Stimulated activated naive CD8-positive, alpha-beta T cell treated with anti-CD3 and anti-CD28 coated beads, Interleukin-15, Interleukin-2, amounts not matched to agents 100 ng/mL and 50 ng/mL, for 24 hours (primary cell): ENCODE measurements at regions not wholly inside any gene's neighbourhood (a gene's known extent, or its start where the extent isn't known, plus 50 kb on each side); places are given as distances from the start of the nearest gene placed in this dataset.

ENCODE experiments used
- H3K27ac Mint-ChIP-seq: one replicate; pipeline ENCODE4 v1.8.0; 2021; ENCODE audit warnings: mild to moderate bottlenecking, mixed read lengths
- H3K27me3 Mint-ChIP-seq: one replicate; pipeline ENCODE4 v1.8.0; 2021; ENCODE audit warnings: mixed read lengths
- H3K36me3 Mint-ChIP-seq: one replicate; pipeline ENCODE4 v1.8.0; 2021; ENCODE audit warnings: low read depth, mixed read lengths
- H3K4me1 Mint-ChIP-seq: one replicate; pipeline ENCODE4 v1.8.0; 2021; ENCODE audit warnings: low read depth, mixed read lengths
- H3K4me3 Mint-ChIP-seq: one replicate; pipeline ENCODE4 v1.8.0; 2021; ENCODE audit warnings: mild to moderate bottlenecking, mixed read lengths
- H3K9me3 Mint-ChIP-seq: one replicate; pipeline ENCODE4 v1.8.0; 2021; ENCODE audit warnings: mixed read lengths

DNA sequence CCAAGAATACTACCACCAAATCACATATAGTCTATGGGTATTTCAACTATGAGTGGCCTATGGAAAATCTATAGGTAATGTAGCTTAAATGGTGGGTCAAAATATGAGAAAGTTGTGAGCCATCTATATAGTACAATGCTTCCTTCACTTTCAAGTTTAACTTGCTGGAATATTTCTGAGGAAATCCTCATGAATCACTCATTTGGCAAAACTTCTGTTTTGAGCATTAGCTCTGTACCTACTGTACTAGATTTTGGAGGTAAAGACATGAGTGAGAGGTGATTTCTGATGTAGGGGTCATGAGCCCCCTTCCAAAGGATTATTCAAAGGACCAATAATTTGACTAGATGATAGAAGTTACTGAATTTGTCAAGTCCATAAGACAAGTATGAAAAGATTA, 80.6 kb upstream of the DAB2 start:
- Mint-ChIP-seq H3K27me3 (peaks cover 15% of the 10 kb centered on the region), H3K27ac (no peak overlapping the region), H3K4me3 (no peak overlapping the region), H3K9me3 (no peaks in the 10 kb centered on the region), H3K36me3 (no peaks in the 10 kb centered on the region), H3K4me1 (no peaks in the 10 kb centered on the region)

DNA sequence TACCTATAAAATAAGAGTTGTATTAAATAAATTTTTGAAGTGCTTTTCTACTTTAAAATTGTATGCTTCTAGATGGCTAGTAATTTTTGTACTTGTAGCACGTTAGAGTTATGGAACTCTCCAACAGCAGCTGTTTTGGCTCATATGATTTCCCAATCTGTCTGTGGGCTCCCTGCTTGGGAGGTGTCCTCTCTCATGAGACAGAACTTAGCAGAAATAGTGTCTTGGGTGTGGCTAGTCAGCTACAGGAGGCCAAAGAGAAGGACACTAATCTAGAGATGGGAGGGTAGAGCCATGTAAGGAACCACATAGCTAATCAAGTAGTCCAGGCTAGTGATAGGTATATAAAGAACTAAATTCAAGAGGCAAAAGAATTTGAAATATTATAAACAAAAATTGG, 78.4 kb upstream of the DAB2 start:
- Mint-ChIP-seq H3K4me1 (no peaks in the 10 kb centered on the region), H3K27me3 (peaks cover 16% of the 10 kb centered on the region), H3K4me3 (no peak overlapping the region), H3K27ac (no peak overlapping the region), H3K9me3 (no peaks in the 10 kb centered on the region), H3K36me3 (no peaks in the 10 kb centered on the region)

- Mint-ChIP-seq H3K4me3 (no peak overlapping the region), H3K36me3 (no peaks in the 10 kb centered on the region), H3K27me3 (peaks cover 16% of the 10 kb centered on the region), H3K27ac (no peak overlapping the region), H3K4me1 (no peaks in the 10 kb centered on the region), H3K9me3 (no peaks in the 10 kb centered on the region)
These were observed 77.9 kb upstream of the DAB2 start for GRCh38 chr5:39502704-39503103.

- Mint-ChIP-seq H3K27me3 (peaks cover 12% of the 10 kb centered on the region), H3K4me3 (no peak overlapping the region), H3K27ac (no peak overlapping the region), H3K9me3 (no peaks in the 10 kb centered on the region), H3K4me1 (no peaks in the 10 kb centered on the region), H3K36me3 (no peaks in the 10 kb centered on the region)
These were observed 76.6 kb upstream of the DAB2 start for GRCh38 chr5:39501397-39501796.

DNA sequence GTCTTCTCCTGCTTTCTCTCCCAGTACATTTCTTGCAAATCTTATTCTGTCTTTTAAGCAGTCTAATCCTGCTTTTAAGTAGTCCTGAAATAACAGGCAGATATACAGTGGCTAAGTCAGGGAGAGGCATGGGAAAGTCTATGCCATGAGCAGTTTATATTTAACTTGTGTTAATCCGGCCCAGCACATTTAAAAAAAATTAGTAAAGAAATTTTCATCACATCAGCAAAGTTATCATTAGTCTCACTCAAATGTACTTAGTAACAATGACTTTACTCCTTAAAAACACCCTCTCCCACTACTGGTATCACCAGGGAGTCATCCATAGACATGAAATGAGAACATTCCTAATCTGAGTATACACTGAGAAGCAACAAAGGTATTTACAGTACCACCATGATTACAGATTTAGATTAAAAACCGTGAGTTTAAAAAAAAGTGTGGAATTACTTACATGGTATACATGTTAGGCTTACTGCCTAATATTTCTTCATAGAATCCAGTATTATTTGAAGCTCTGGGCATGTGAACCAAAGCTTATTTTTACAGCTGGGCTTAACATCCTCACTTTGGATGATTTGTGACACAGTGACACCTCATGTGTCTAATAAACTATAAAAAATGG, 75.9 kb upstream of the DAB2 start:
- peaks cover 12% of the 10 kb centered on the region for H3K27me3 Mint-ChIP-seq
- no peaks in the 10 kb centered on the region for H3K4me1 Mint-ChIP-seq
- no peak overlapping the region for H3K4me3 Mint-ChIP-seq
- H3K9me3 Mint-ChIP-seq: no peaks in the 10 kb centered on the region
- H3K36me3 Mint-ChIP-seq: no peaks in the 10 kb centered on the region
- H3K27ac Mint-ChIP-seq: no peak overlapping the region

- no peaks in the 10 kb centered on the region for H3K4me1 Mint-ChIP-seq
- H3K4me3 Mint-ChIP-seq: no peak overlapping the region
- H3K27ac Mint-ChIP-seq: no peak overlapping the region
- no peaks in the 10 kb centered on the region for H3K9me3 Mint-ChIP-seq
- no peaks in the 10 kb centered on the region for H3K36me3 Mint-ChIP-seq
- peaks cover 6% of the 10 kb centered on the region for H3K27me3 Mint-ChIP-seq
These were observed 73.6 kb upstream of the DAB2 start for GRCh38 chr5:39498278-39498952.

DNA sequence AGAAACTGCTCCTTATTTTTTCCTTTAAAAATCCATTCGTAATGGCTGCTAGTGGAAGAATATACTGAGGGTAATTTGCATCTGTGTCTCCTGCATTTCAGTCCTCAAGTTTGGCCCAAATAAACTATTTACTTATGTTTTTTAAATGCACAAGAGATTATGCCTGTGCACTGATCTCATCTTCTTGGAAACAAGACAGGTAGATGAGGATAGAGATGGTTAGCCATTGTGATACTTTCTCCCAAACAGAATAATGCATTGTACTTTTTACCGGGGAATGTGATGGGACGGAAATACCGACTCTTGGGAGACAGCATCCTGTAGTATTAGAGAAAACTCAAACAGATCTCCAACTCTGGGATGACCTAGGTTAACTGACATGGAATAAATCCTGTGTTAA, 72.5 kb upstream of the DAB2 start:
- H3K9me3 Mint-ChIP-seq: no peaks in the 10 kb centered on the region
- H3K27ac Mint-ChIP-seq: no peak overlapping the region
- no peaks in the 10 kb centered on the region for H3K4me1 Mint-ChIP-seq
- H3K4me3 Mint-ChIP-seq: no peak overlapping the region
- no peaks in the 10 kb centered on the region for H3K36me3 Mint-ChIP-seq
- peaks cover 6% of the 10 kb centered on the region for H3K27me3 Mint-ChIP-seq

DNA sequence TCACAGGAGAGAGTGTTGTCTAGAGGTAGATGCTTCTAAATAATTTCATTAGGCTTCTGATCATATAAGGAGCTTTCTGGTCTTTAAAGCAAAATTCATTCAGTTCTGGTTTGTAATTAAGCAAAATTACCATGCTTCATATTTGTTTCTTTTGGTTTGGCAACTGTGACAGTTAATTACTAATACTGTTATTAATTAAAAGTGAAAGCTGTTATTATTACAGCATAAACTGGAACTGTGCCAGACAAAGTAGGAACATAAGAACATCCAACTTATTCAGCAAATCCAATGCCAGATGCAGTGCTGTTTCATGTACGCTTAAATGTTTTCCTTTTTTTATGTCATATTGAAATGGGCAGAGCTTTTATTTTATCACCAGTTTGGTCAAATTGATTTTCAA, 70.4 kb upstream of the DAB2 start:
- Mint-ChIP-seq H3K4me1 (no peaks in the 10 kb centered on the region), H3K36me3 (no peaks in the 10 kb centered on the region), H3K27ac (no peak overlapping the region), H3K4me3 (no peak overlapping the region), H3K9me3 (peaks cover 12% of the 10 kb centered on the region), H3K27me3 (peaks cover 9% of the 10 kb centered on the region)

GRCh38 chr5:39494534-39494933, 69.8 kb upstream of the DAB2 start:
- no peak overlapping the region for H3K27ac Mint-ChIP-seq
- no peak overlapping the region for H3K4me3 Mint-ChIP-seq
- peaks cover 17% of the 10 kb centered on the region for H3K9me3 Mint-ChIP-seq
- H3K4me1 Mint-ChIP-seq: no peaks in the 10 kb centered on the region
- H3K36me3 Mint-ChIP-seq: no peaks in the 10 kb centered on the region
- H3K27me3 Mint-ChIP-seq: peaks cover 7% of the 10 kb centered on the region

DNA sequence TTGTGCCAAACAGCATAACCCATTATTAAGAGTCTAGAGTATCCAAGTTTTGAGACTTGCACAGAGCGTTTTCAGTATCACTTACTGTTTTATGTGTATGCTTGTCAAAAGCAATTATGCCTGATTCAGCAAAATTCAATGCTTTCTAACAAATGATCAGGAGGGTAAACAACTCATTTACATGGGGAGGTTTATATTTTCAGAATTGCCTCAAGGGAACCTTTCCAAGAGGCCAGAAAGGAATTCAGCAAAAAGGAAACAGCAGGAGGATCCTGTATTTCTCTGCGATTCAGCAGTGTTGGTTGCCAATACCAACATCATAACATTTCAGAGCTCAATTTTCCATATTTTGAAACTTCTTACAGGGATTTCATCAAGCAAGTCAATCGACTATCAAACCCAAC, 69.3 kb upstream of the DAB2 start:
- no peak overlapping the region for H3K4me3 Mint-ChIP-seq
- H3K36me3 Mint-ChIP-seq: no peaks in the 10 kb centered on the region
- no peak overlapping the region for H3K27ac Mint-ChIP-seq
- H3K27me3 Mint-ChIP-seq: peaks cover 7% of the 10 kb centered on the region
- peaks cover 19% of the 10 kb centered on the region for H3K9me3 Mint-ChIP-seq
- H3K4me1 Mint-ChIP-seq: no peaks in the 10 kb centered on the region

DNA sequence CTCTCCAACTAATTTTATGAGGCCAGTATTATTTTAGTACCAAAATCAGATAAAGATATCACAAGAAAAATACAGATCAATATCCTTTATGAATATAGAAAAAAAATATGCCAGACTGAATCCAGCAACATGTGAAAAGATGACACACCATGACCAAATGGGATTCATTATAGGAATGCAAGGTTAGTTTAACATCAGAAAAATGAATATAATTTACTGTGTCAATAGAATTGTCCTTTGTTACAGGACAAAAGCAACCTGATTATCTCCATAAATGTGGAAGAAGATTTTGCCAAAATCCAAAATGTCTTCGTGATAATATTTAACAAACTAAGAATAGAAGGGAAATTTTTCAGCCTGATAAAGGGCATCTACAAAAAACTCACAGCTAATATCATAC, 66.4 kb upstream of the DAB2 start:
- Mint-ChIP-seq H3K36me3 (no peaks in the 10 kb centered on the region), H3K4me1 (no peaks in the 10 kb centered on the region), H3K4me3 (no peak overlapping the region), H3K27me3 (peaks cover 12% of the 10 kb centered on the region), H3K27ac (no peak overlapping the region), H3K9me3 (peaks cover 19% of the 10 kb centered on the region)

DNA sequence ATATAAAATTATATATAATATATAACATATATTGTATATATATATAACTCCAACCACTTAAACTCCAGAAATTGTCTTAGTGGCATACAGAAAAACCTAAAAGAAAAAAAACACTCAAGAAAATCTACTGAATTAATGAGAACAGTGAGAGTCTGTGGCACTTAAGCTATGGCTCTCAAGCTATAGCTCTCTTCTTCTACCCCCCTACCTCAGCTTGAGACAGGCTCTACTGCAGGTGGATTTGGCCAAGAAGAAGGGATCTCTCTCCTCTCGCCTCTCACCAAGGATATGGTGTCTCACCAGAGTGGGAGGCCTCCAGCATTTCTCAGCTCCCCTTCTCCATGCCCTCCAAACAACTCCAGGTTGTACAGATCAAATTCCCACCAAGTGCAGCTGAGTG, 64.5 kb upstream of the DAB2 start:
- H3K9me3 Mint-ChIP-seq: peaks cover 19% of the 10 kb centered on the region
- H3K36me3 Mint-ChIP-seq: no peaks in the 10 kb centered on the region
- no peaks in the 10 kb centered on the region for H3K4me1 Mint-ChIP-seq
- H3K27ac Mint-ChIP-seq: no peak overlapping the region
- H3K4me3 Mint-ChIP-seq: no peak overlapping the region
- peaks cover 12% of the 10 kb centered on the region for H3K27me3 Mint-ChIP-seq

- Mint-ChIP-seq H3K27ac (no peak overlapping the region), H3K36me3 (no peaks in the 10 kb centered on the region), H3K9me3 (peaks cover 16% of the 10 kb centered on the region), H3K27me3 (peaks cover 16% of the 10 kb centered on the region), H3K4me1 (no peaks in the 10 kb centered on the region), H3K4me3 (no peak overlapping the region)
These were observed 62.0 kb upstream of the DAB2 start for GRCh38 chr5:39486790-39487189.

DNA sequence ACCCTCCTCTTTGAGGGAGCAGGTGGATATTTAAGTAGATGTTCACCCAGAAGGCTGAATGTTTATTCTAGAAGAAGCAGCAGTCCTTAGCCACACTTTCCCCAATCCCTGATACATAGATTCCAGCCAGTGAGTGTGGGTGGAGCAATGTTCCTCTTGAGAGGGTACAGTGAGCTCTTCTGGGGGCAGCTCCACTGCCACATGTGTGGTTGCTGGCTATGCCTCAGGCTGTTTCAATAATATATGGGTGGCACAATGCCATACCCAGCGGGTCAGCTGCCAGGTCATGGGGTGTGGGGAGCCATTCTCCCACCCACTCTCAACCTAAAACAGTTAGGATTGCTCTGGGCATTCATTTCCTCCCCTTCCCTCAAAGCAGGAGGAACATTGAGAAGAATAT, 61.6 kb upstream of the DAB2 start:
- Mint-ChIP-seq H3K9me3 (peaks cover 14% of the 10 kb centered on the region), H3K27ac (no peak overlapping the region), H3K4me3 (no peak overlapping the region), H3K36me3 (no peaks in the 10 kb centered on the region), H3K27me3 (peaks cover 16% of the 10 kb centered on the region), H3K4me1 (no peaks in the 10 kb centered on the region)

GRCh38 chr5:39485079-39485478, 60.3 kb upstream of the DAB2 start:
- Mint-ChIP-seq H3K27me3 (peaks cover 11% of the 10 kb centered on the region), H3K9me3 (peaks cover 7% of the 10 kb centered on the region), H3K36me3 (no peaks in the 10 kb centered on the region), H3K4me1 (no peaks in the 10 kb centered on the region), H3K27ac (no peak overlapping the region), H3K4me3 (no peak overlapping the region)

DNA sequence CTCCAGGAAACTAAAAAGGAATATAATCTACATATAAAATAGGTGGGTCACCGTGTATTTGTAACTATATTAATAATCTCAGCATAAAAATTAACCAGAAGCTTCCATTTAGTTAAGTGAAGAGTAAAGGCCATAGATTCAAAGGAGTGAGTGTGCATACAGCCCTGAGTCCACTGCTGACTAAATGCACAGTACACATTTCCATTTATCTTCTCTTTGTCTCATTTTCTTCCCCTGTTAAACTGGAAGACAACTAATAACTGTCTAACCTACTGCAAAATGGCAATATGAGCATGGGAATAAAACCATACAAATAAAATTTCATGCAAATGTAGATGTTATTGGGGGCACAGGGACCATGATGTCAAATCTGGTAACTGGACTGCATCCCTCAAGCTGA, 59.9 kb upstream of the DAB2 start:
- H3K36me3 Mint-ChIP-seq: no peaks in the 10 kb centered on the region
- H3K4me3 Mint-ChIP-seq: no peak overlapping the region

More for the DNA sequence above, 59.9 kb upstream of the DAB2 start:
- peaks cover 4% of the 10 kb centered on the region for H3K9me3 Mint-ChIP-seq
- H3K27me3 Mint-ChIP-seq: peaks cover 11% of the 10 kb centered on the region
- no peaks in the 10 kb centered on the region for H3K4me1 Mint-ChIP-seq
- H3K27ac Mint-ChIP-seq: no peak overlapping the region
